ENCODE measurements at regions not wholly inside any gene's neighbourhood (a gene's known extent, or its start where the extent isn't known, plus 50 kb on each side); places are given as distances from the start of the nearest gene placed in this dataset.

GRCh38 chr4:160795216-160795615 lies 1368.6 kb downstream of the FSTL5 start:
- Histone ChIP-seq H3K27ac (no peak overlapping the region), H3K9me3 (peaks cover 0 to 17% (median 1%) of the 10 kb centered on the region in 4 donors), H3K4me1 (no peaks in the 10 kb centered on the region), H3K36me3 (no peaks in the 10 kb centered on the region), H3K4me3 (no peak overlapping the region), H3K27me3 (no peaks in the 10 kb centered on the region)
- ATAC-seq (ENCODE audit: low FRiP score in 2 of 2), result no peak
- no peak for TF ChIP-seq POLR2AphosphoS5 (IDR thresholded peaks at IDR 0.05)
- no peak for TF ChIP-seq POLR2A (IDR thresholded peaks at IDR 0.05)
- no peak for TF ChIP-seq CTCF (IDR thresholded peaks at IDR 0.05)
- no peak for TF ChIP-seq EP300 (IDR thresholded peaks at IDR 0.05)
- no peak for DNase-seq

- DNase-seq (no peak), ATAC-seq (ENCODE audit: low FRiP score in 2 of 2) (no peak)
- H3K9me3 ChIP-seq, result no peaks in the 10 kb centered on the region
- no peaks in the 10 kb centered on the region for H3K36me3 ChIP-seq
- no peak overlapping the region for H3K27ac ChIP-seq
- H3K4me3 ChIP-seq, result no peak overlapping the region
- TF ChIP-seq CTCF (IDR thresholded peaks at IDR 0.05) (no peak), POLR2A (IDR thresholded peaks at IDR 0.05) (no peak), POLR2AphosphoS5 (IDR thresholded peaks at IDR 0.05) (no peak), EP300 (IDR thresholded peaks at IDR 0.05) (no peak)
- H3K27me3 ChIP-seq, result no peaks in the 10 kb centered on the region
- no peaks in the 10 kb centered on the region for H3K4me1 ChIP-seq
Observed at GRCh38 chr4:160808174-160808573, 1355.6 kb downstream of the FSTL5 start.

GRCh38 chr4:160809576-160809975 lies 1354.2 kb downstream of the FSTL5 start:
- Histone ChIP-seq H3K36me3 (no peaks in the 10 kb centered on the region), H3K27me3 (no peaks in the 10 kb centered on the region), H3K9me3 (no peaks in the 10 kb centered on the region), H3K27ac (no peak overlapping the region), H3K4me1 (no peaks in the 10 kb centered on the region), H3K4me3 (no peak overlapping the region)
- ATAC-seq (ENCODE audit: low FRiP score in 2 of 2) (no peak), DNase-seq (no peak)
- TF ChIP-seq EP300 (IDR thresholded peaks at IDR 0.05) (no peak), CTCF (IDR thresholded peaks at IDR 0.05) (no peak), POLR2AphosphoS5 (IDR thresholded peaks at IDR 0.05) (no peak), POLR2A (IDR thresholded peaks at IDR 0.05) (no peak)

DNA sequence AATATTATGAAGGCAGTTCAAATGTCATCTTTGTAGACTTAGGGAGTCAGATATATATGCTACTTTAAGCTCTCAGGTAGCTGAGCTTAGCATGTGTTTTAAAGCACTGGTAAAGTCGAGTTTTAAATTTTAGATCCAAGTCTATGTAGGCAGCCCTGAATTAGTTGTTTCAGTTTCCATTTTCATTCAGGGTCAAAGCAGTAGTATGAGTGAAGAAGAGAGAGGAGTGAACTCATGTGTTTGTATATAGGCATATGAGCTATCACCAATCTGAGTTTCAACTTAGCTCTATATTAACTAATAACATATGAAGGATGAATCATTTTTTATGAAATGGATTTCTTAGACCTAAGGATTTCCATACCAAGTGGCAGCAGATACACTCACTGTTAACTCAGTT lies 1353.4 kb downstream of the FSTL5 start:
- TF ChIP-seq POLR2AphosphoS5 (IDR thresholded peaks at IDR 0.05) (no peak), CTCF (IDR thresholded peaks at IDR 0.05) (no peak), EP300 (IDR thresholded peaks at IDR 0.05) (no peak), POLR2A (IDR thresholded peaks at IDR 0.05) (no peak)
- DNase-seq, result no peak
- no peak overlapping the region for H3K27ac ChIP-seq
- ATAC-seq (ENCODE audit: low FRiP score in 2 of 2), result no peak
- H3K36me3 ChIP-seq, result no peaks in the 10 kb centered on the region
- H3K4me3 ChIP-seq, result no peak overlapping the region
- H3K27me3 ChIP-seq, result no peaks in the 10 kb centered on the region
- H3K9me3 ChIP-seq, result no peaks in the 10 kb centered on the region
- no peaks in the 10 kb centered on the region for H3K4me1 ChIP-seq
- 74 to 81% methylated on average over 1 of the region's 1 CpG for WGBS, 2 donors

- TF ChIP-seq CTCF (IDR thresholded peaks at IDR 0.05) (no peak), POLR2A (IDR thresholded peaks at IDR 0.05) (no peak), POLR2AphosphoS5 (IDR thresholded peaks at IDR 0.05) (no peak), EP300 (IDR thresholded peaks at IDR 0.05) (no peak)
- ATAC-seq (ENCODE audit: low FRiP score in 2 of 2), result no peak
- WGBS, 2 donors, result 81% methylated on average over 1 of the region's 1 CpG
- Histone ChIP-seq H3K36me3 (no peaks in the 10 kb centered on the region), H3K4me3 (no peak overlapping the region), H3K9me3 (no peaks in the 10 kb centered on the region), H3K27ac (no peak overlapping the region), H3K4me1 (no peaks in the 10 kb centered on the region), H3K27me3 (no peaks in the 10 kb centered on the region)
- no peak for DNase-seq
Observed at GRCh38 chr4:160810941-160811340, 1352.9 kb downstream of the FSTL5 start.

Measured in upper lobe of left lung (tissue), 6 donors.